OCI-LY3 (cell line): ENCODE measurements at regions not wholly inside any gene's neighbourhood (a gene's known extent, or its start where the extent isn't known, plus 50 kb on each side); places are given as distances from the start of the nearest gene placed in this dataset.

Experiments used
- H2AFZ ChIP-seq: fragments of 200-600, 300-600 bp; shearing (Covaris generic); 2 replicates; pipeline ENCODE4 v1.6.0; 2014; ENCODE audit warnings: antibody characterized with exemption, low read depth, low read length
- H3K27ac ChIP-seq: fragments of 200-600, 300-600 bp; sonication (generic); 2 replicates; pipeline ENCODE4 v1.5.1; 2014; ENCODE audit warnings: mild to moderate bottlenecking, low read length, moderate library complexity, mixed read lengths
- H3K27me3 ChIP-seq: fragments of 200-600, 300-600 bp; sonication (generic); 2 replicates; pipeline ENCODE4 v1.6.1; 2014; ENCODE audit warnings: low read depth, low read length, mixed read lengths
- H3K36me3 ChIP-seq: fragments of 200-600, 300-600 bp; sonication (generic); replicated peaks from 2 replicates; pipeline ENCODE3; 2014; ENCODE audit warnings: low read depth, low read length, mixed read lengths
- H3K4me1 ChIP-seq: fragments of 300-600, 200-600 bp; sonication (generic); 2 replicates; pipeline ENCODE4 v1.6.1; 2014; ENCODE audit warnings: low read length, mixed read lengths
- H3K4me2 ChIP-seq: fragments of 200-600, 300-600 bp; sonication (generic); 2 replicates; pipeline ENCODE4 v1.6.1; 2014; ENCODE audit warnings: low read length, mixed read lengths
- H3K4me3 ChIP-seq: fragments of 300-600, 200-600 bp; sonication (generic); 2 replicates; pipeline ENCODE4 v1.5.1; 2014; ENCODE audit warnings: antibody characterized with exemption, mild to moderate bottlenecking, low read length, moderate library complexity
- H3K79me2 ChIP-seq: fragments of 300-600, 200-600 bp; shearing (Covaris generic); 2 replicates; pipeline ENCODE4 v1.6.1; 2014; ENCODE audit warnings: mild to moderate bottlenecking, low read length, mixed read lengths
- H3K9ac ChIP-seq: fragments of 300-600, 200-600 bp; shearing (Covaris generic); 2 replicates; pipeline ENCODE4 v1.6.0; 2014; ENCODE audit warnings: mild to moderate bottlenecking, low read length, moderate library complexity
- H3K9me3 ChIP-seq: fragments of 200-600, 300-600 bp; shearing (Covaris generic); 2 replicates; pipeline ENCODE4 v1.6.1; 2014; ENCODE audit warnings: low read length, mixed read lengths; ENCODE audit not compliant: insufficient read depth
- H4K20me1 ChIP-seq: fragments of 200-600, 300-600 bp; sonication (generic); 2 replicates; pipeline ENCODE4 v1.6.1; 2016; ENCODE audit warnings: low read length, mixed read lengths; ENCODE audit not compliant: insufficient read depth
- EZH2phosphoT487 ChIP-seq: fragments of 200-600 bp; shearing (Covaris generic); IDR thresholded peaks from 2 replicates; pipeline ENCODE4 v1.6.1; 2018; ENCODE audit warnings: antibody characterized with exemption, mixed run types, low read depth
- TF ChIP-seq, protein P1 (sequence below): fragments of 200-600, 300-600 bp; sonication (generic); IDR thresholded peaks from 2 replicates; pipeline ENCODE4 v1.5.1; 2014; ENCODE audit warnings: antibody characterized with exemption, low read length, low read depth

DNA sequence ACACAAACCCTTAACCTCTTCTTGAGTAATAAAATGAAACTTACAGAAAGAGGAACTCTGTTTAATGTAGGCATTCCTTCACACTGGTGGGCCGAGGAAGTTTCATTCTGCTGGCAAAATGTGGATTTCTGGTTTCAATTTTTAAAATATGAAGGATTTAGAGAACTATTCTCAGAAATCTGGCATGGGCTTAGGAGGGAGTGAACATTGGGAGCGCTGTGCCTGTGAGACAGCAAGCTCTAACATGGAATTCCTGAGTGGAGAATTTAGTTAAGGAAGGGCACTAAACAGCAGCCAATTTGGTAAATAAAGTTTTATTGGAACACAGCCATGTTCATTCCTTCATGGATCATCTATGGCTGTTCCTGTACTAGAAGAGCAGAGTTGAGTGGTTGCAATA is 751.8 kb upstream of the IGFBP3 start:
- TF ChIP-seq, protein P1, sequence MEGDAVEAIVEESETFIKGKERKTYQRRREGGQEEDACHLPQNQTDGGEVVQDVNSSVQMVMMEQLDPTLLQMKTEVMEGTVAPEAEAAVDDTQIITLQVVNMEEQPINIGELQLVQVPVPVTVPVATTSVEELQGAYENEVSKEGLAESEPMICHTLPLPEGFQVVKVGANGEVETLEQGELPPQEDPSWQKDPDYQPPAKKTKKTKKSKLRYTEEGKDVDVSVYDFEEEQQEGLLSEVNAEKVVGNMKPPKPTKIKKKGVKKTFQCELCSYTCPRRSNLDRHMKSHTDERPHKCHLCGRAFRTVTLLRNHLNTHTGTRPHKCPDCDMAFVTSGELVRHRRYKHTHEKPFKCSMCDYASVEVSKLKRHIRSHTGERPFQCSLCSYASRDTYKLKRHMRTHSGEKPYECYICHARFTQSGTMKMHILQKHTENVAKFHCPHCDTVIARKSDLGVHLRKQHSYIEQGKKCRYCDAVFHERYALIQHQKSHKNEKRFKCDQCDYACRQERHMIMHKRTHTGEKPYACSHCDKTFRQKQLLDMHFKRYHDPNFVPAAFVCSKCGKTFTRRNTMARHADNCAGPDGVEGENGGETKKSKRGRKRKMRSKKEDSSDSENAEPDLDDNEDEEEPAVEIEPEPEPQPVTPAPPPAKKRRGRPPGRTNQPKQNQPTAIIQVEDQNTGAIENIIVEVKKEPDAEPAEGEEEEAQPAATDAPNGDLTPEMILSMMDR = no peak
- no peak for TF ChIP-seq EZH2phosphoT487
- Histone ChIP-seq H3K27ac (no peak overlapping the region), H3K9ac (no peak overlapping the region), H3K36me3 (no peaks in the 10 kb centered on the region), H3K4me2 (0 out of 2 replicates have a peak overlapping the region, but pooled peaks have one; percentile 6), H3K4me3 (no peak overlapping the region), H3K9me3 (no peaks in the 10 kb centered on the region), H3K27me3 (no peaks in the 10 kb centered on the region), H4K20me1 (no peaks in the 10 kb centered on the region), H2AFZ (no peak overlapping the region), H3K79me2 (no peaks in the 10 kb centered on the region), H3K4me1 (peaks cover 6% of the 10 kb centered on the region; the same call in 1 of the 2 replicates)

GRCh38 chr7:46671108-46671769 is 750.2 kb upstream of the IGFBP3 start:
- H3K36me3 ChIP-seq = no peaks in the 10 kb centered on the region
- H3K4me1 ChIP-seq = peaks cover 6% of the 10 kb centered on the region; the same call in 1 of the 2 replicates
- H3K4me2 ChIP-seq = no peak overlapping the region
- H4K20me1 ChIP-seq = no peaks in the 10 kb centered on the region
- H2AFZ ChIP-seq = no peak overlapping the region
- no peaks in the 10 kb centered on the region for H3K79me2 ChIP-seq
- H3K9ac ChIP-seq = no peak overlapping the region
- no peaks in the 10 kb centered on the region for H3K9me3 ChIP-seq
- TF ChIP-seq, protein P1 = no peak
- TF ChIP-seq EZH2phosphoT487 = no peak
- H3K4me3 ChIP-seq = no peak overlapping the region
- no peaks in the 10 kb centered on the region for H3K27me3 ChIP-seq
- H3K27ac ChIP-seq = no peak overlapping the region

DNA sequence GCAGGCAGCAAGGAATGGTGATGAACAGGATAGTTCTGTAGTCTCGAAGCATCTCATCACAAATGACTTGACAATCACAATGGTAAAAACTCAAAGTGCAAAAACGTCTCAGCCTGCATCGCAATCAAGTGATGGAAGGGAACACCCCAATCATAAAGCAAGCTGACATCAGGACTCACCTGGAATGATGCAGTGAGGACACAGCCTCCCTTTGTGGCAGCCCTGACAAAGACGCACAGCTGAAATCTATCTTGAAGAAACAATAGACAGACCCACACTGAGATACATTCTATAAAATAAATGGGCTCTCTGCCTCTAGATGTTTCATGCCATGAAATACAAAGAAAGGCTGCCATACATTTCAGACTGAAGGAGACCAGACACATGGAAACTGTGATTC is 748.0 kb upstream of the IGFBP3 start:
- H3K9ac ChIP-seq = no peak overlapping the region
- TF ChIP-seq, protein P1 = no peak
- no peak for TF ChIP-seq EZH2phosphoT487
- H3K9me3 ChIP-seq = no peaks in the 10 kb centered on the region
- H2AFZ ChIP-seq = no peak overlapping the region
- no peak overlapping the region for H3K4me2 ChIP-seq
- H3K27me3 ChIP-seq = no peaks in the 10 kb centered on the region
- H3K4me3 ChIP-seq = no peak overlapping the region
- H3K27ac ChIP-seq = no peak overlapping the region
- H3K4me1 ChIP-seq = peaks cover 14% of the 10 kb centered on the region
- no peaks in the 10 kb centered on the region for H3K36me3 ChIP-seq
- H3K79me2 ChIP-seq = no peaks in the 10 kb centered on the region
- H4K20me1 ChIP-seq = no peaks in the 10 kb centered on the region

- H3K9me3 ChIP-seq = 0 out of 2 replicates have a peak, but pooled peaks cover under 1% of the 10 kb centered on the region
Measured at GRCh38 chr7:46664453-46664852, 743.4 kb upstream of the IGFBP3 start.

More at GRCh38 chr7:46664453-46664852, 743.4 kb upstream of the IGFBP3 start:
- peaks cover 52% of the 10 kb centered on the region for H3K4me1 ChIP-seq
- no peak overlapping the region for H2AFZ ChIP-seq
- no peak overlapping the region for H3K27ac ChIP-seq
- H3K79me2 ChIP-seq = no peaks in the 10 kb centered on the region
- H3K4me3 ChIP-seq = no peak overlapping the region
- no peaks in the 10 kb centered on the region for H3K27me3 ChIP-seq
- H4K20me1 ChIP-seq = no peaks in the 10 kb centered on the region
- H3K36me3 ChIP-seq = no peaks in the 10 kb centered on the region
- H3K4me2 ChIP-seq = no peak overlapping the region
- no peak for TF ChIP-seq EZH2phosphoT487
- TF ChIP-seq, protein P1 = no peak
- H3K9ac ChIP-seq = no peak overlapping the region
